HCT116 (cell line): ENCODE measurements at regions not wholly inside any gene's neighbourhood (a gene's known extent, or its start where the extent isn't known, plus 50 kb on each side); places are given as distances from the start of the nearest gene placed in this dataset.

Experiments used
- ATAC-seq: fragments of 200-7000 bp; cut with Tn5 transposase; 2 replicates; pipeline ENCODE4 v1.9.1; 2020; ENCODE audit warnings: mild to moderate bottlenecking, moderate library complexity
- BruUV-seq: library from RNA; stranded (reverse); fragments of 400-500 nt; replicated peaks from 2 replicates; lab custom pipeline; 2021; lab: Mats Ljungman, UMichigan
- CTCF ChIA-PET: fragments of 300-600 bp; sonication (Branson Sonifier 250); formaldehyde crosslinking; loops from one replicate; lab custom pipeline; 2021; ENCODE audit warnings: antibody characterized with exemption; lab: Charles Lee
- POLR2A ChIA-PET: fragments of 300-600, 350-600 bp; sonication (Branson Sonifier 250); formaldehyde crosslinking; loops from one replicate; lab custom pipeline; 2021; ENCODE audit warnings: antibody characterized with exemption; lab: Charles Lee
- RAD21 ChIA-PET, 2 experiments: fragments of 300-600 bp; sonication (Branson Sonifier 250); formaldehyde crosslinking; loops; one replicate each; lab custom pipeline; 2023; ENCODE audit warnings: low total read pairs in 2 of 2; ENCODE audit not compliant: uncharacterized antibody in 2 of 2, unreplicated experiment in 2 of 2, low non-redundant PET in 1 of 2; lab: Charles Lee
- DNase-seq: peaks from one replicate; pipeline ENCODE4 v3.0.0-alpha.2; 2010; ENCODE audit warnings: low read depth, low spot score
- H2AFZ ChIP-seq: fragments of 200-600 bp; shearing (Covaris generic), sonication (generic); 2 replicates; pipeline ENCODE4 v1.6.1; 2017; ENCODE audit warnings: low read depth, mixed run types, mixed read lengths, antibody characterized with exemption, low read length; ENCODE audit not compliant: poor library complexity, severe bottlenecking
- H3K27ac ChIP-seq: 2 replicates; pipeline ENCODE4 v1.5.1; 2012; ENCODE audit warnings: low read depth, low read length
- H3K27me3 ChIP-seq: fragments of 200-600 bp; sonication (generic); 2 replicates; pipeline ENCODE4 v1.6.1; 2016; ENCODE audit warnings: mixed run types, low read length, mixed read lengths; ENCODE audit not compliant: insufficient read depth
- H3K36me3 ChIP-seq, 2 experiments: fragments of 200-500 bp in 1 of 2; fragments of 200-600 bp in 1 of 2; sonication (Bioruptor generic) in 1 of 2; sonication (generic) in 1 of 2; 2 replicates each; pipeline versions ENCODE4 v1.5.1 to v1.6.1; 2014 to 2016; ENCODE audit warnings: low read length in 2 of 2, inconsistent platforms in 1 of 2, mixed read lengths in 1 of 2, mixed run types in 1 of 2; ENCODE audit not compliant: insufficient read depth in 2 of 2, control insufficient read depth in 1 of 2
- H3K4me1 ChIP-seq, 2 experiments: fragments of 200-600 bp in 1 of 2; sonication (generic) in 1 of 2; 2 replicates each; pipeline versions ENCODE4 v1.5.1 to v1.6.1; 2012 to 2017; ENCODE audit warnings: low read length in 2 of 2, inconsistent platforms in 1 of 2, mild to moderate bottlenecking in 1 of 2, mixed read lengths in 1 of 2, mixed run types in 1 of 2, moderate library complexity in 1 of 2; ENCODE audit not compliant: insufficient read depth in 2 of 2, control insufficient read depth in 1 of 2
- H3K4me2 ChIP-seq: fragments of 200-600 bp; sonication (generic); 2 replicates; pipeline ENCODE4 v1.6.1; 2017; ENCODE audit warnings: mixed run types, low read length, mixed read lengths
- H3K4me3 ChIP-seq, 2 experiments: fragments of 200-600 bp in 1 of 2; sonication (generic) in 1 of 2; replicated peaks in 1 of 2; 2 replicates each; pipeline ENCODE4 v1.5.1; 2011 to 2016; ENCODE audit warnings: low read length in 2 of 2, control low read depth in 1 of 2, low read depth in 1 of 2, mild to moderate bottlenecking in 1 of 2, mixed read lengths in 1 of 2, mixed run types in 1 of 2
- H3K79me2 ChIP-seq: fragments of 200-600 bp; sonication (generic); 2 replicates; pipeline ENCODE4 v1.6.1; 2017; ENCODE audit warnings: mild to moderate bottlenecking, mixed run types, low read length, moderate library complexity, mixed read lengths; ENCODE audit not compliant: insufficient read depth
- H3K9ac ChIP-seq: fragments of 200-600 bp; sonication (generic); 2 replicates; pipeline ENCODE4 v1.6.1; 2016; ENCODE audit warnings: low read length, mixed read lengths
- H3K9me2 ChIP-seq: fragments of 200-600 bp; sonication (generic), shearing (Covaris generic); 2 replicates; pipeline ENCODE4 v1.6.1; 2017; ENCODE audit warnings: mixed run types, mild to moderate bottlenecking, moderate library complexity; ENCODE audit not compliant: insufficient read depth
- H3K9me3 ChIP-seq, 2 experiments: fragments of 200-500 bp in 1 of 2; fragments of 200-600 bp in 1 of 2; sonication (Bioruptor generic) in 1 of 2; sonication (generic) in 1 of 2; 2 replicates each; pipeline ENCODE4 v1.6.1; 2014 to 2017; ENCODE audit warnings: low read length in 2 of 2, mixed read lengths in 2 of 2, inconsistent platforms in 1 of 2, low read depth in 1 of 2, mild to moderate bottlenecking in 1 of 2, mixed run types in 1 of 2, moderate library complexity in 1 of 2; ENCODE audit not compliant: control insufficient read depth in 1 of 2, insufficient read depth in 1 of 2
- H4K20me1 ChIP-seq: fragments of 200-600 bp; sonication (generic), shearing (Covaris generic); 2 replicates; pipeline ENCODE4 v1.6.1; 2017; ENCODE audit warnings: mixed run types, mild to moderate bottlenecking, moderate library complexity; ENCODE audit not compliant: insufficient read depth
- ATF3 ChIP-seq: IDR thresholded peaks from 2 replicates; pipeline ENCODE4 v1.6.1; 2012
- CBX3 ChIP-seq: IDR thresholded peaks from 2 replicates; pipeline ENCODE4 v1.6.1; 2012; ENCODE audit warnings: low read depth
- CEBPB ChIP-seq: IDR thresholded peaks from 2 replicates; pipeline ENCODE4 v1.6.1; 2012; ENCODE audit warnings: low read depth
- CTCF ChIP-seq, 3 experiments: fragments of 200-600 bp in 1 of 3; sonication (generic) in 1 of 3; IDR thresholded peaks in 2 of 3; conservative IDR thresholded peaks in 1 of 3; 2 replicates each; pipeline ENCODE4 v1.5.1; 2012 to 2017; ENCODE audit warnings: low read depth in 2 of 3, low read length in 2 of 3, antibody characterized with exemption in 1 of 3, borderline replicate concordance in 1 of 3, control low read depth in 1 of 3, mild to moderate bottlenecking in 1 of 3, mixed read lengths in 1 of 3, mixed run types in 1 of 3, moderate library complexity in 1 of 3; ENCODE audit not compliant: insufficient read depth in 1 of 3
- EGR1 ChIP-seq: IDR thresholded peaks from 2 replicates; pipeline ENCODE4 v1.6.1; 2012; ENCODE audit warnings: low read depth
- ELF1 ChIP-seq: IDR thresholded peaks from 2 replicates; pipeline ENCODE4 v1.6.1; 2012; ENCODE audit warnings: low read depth, borderline replicate concordance
- FOSL1 ChIP-seq: IDR thresholded peaks from 2 replicates; pipeline ENCODE4 v1.6.1; 2012; ENCODE audit warnings: low read depth
- MAX ChIP-seq: IDR thresholded peaks from 2 replicates; pipeline ENCODE4 v1.6.1; 2012
- POLR2AphosphoS5 ChIP-seq: IDR thresholded peaks from 2 replicates; pipeline ENCODE4 v1.6.1; 2011; ENCODE audit warnings: mild to moderate bottlenecking, low read depth, low read length, moderate library complexity
- RAD21 ChIP-seq: IDR thresholded peaks from 2 replicates; pipeline ENCODE4 v1.6.1; 2012; ENCODE audit warnings: low read depth, mild to moderate bottlenecking
- REST ChIP-seq: IDR thresholded peaks from 2 replicates; pipeline ENCODE4 v1.6.1; 2012; ENCODE audit warnings: low read depth
- SIN3A ChIP-seq: IDR thresholded peaks from 2 replicates; pipeline ENCODE4 v1.6.1; 2012; ENCODE audit warnings: low read depth
- SRF ChIP-seq: IDR thresholded peaks from 2 replicates; pipeline ENCODE4 v1.6.1; 2012; ENCODE audit warnings: low read depth
- YY1 ChIP-seq: IDR thresholded peaks from 2 replicates; pipeline ENCODE4 v1.6.1; 2011; ENCODE audit warnings: low read length, low read depth, moderate library complexity, mild to moderate bottlenecking; ENCODE audit not compliant: insufficient replicate concordance; ENCODE audit errors: extremely low read depth
- ZBTB33 ChIP-seq: IDR thresholded peaks from 2 replicates; pipeline ENCODE4 v1.6.1; 2011; ENCODE audit warnings: mild to moderate bottlenecking, low read length, moderate library complexity; ENCODE audit not compliant: insufficient replicate concordance; ENCODE audit errors: extremely low read depth
- ZFX ChIP-seq: fragments of 450-650 bp; IDR thresholded peaks from 2 replicates; pipeline ENCODE4 v1.6.1; 2017
- ZNF274 ChIP-seq: fragments of 200-500 bp; sonication (Bioruptor generic); IDR thresholded peaks from 2 replicates; pipeline ENCODE4 v1.6.1; 2014; ENCODE audit warnings: mild to moderate bottlenecking, low read depth, low read length, inconsistent platforms
- intact Hi-C: fragments of 100-400 bp; cut with micrococcal nuclease; formaldehyde crosslinking; loops from 2 replicates; pipeline ENCODE4 v1.10.0; 2022

- Histone ChIP-seq H3K4me3 (no peak overlapping the region), H3K27me3 (no peaks in the 10 kb centered on the region), H3K9ac (no peak overlapping the region), H4K20me1 (no peaks in the 10 kb centered on the region), H3K27ac (no peak overlapping the region), H3K9me3 (no peaks in the 10 kb centered on the region), H3K9me2 (no peaks in the 10 kb centered on the region), H3K4me1 (no peaks in the 10 kb centered on the region), H3K36me3 (no peaks in the 10 kb centered on the region), H3K4me2 (no peak overlapping the region), H2AFZ (no peak overlapping the region), H3K79me2 (no peaks in the 10 kb centered on the region)
- CTCF ChIA-PET = no interaction called here
- ATAC-seq (no peak), DNase-seq (no peak)
- BruUV-seq = no TSS peak
- POLR2A ChIA-PET = no interaction called here
- intact Hi-C loops = no loop called here
- RAD21 ChIA-PET = no interaction called here
- no peak for TF ChIP-seq POLR2AphosphoS5
- no peak for TF ChIP-seq CTCF (IDR thresholded peaks at IDR 0.05 in 2 of 3, conservative IDR thresholded peaks at IDR 0.05 in 1 of 3; ENCODE audit: borderline replicate concordance in 1 of 3, insufficient read depth in 1 of 3, low read depth in 2 of 3, low read length in 2 of 3)
- TF ChIP-seq FOSL1 = no peak
- no peak for TF ChIP-seq SIN3A
- no peak for TF ChIP-seq SRF
- no peak for TF ChIP-seq REST
- no peak for TF ChIP-seq ATF3
- TF ChIP-seq ZNF274 = no peak
- TF ChIP-seq RAD21 = no peak
- no peak for TF ChIP-seq EGR1
- no peak for TF ChIP-seq MAX
- TF ChIP-seq ZBTB33 = no peak
- no peak for TF ChIP-seq ZFX
- TF ChIP-seq CBX3 = no peak
- TF ChIP-seq YY1 = no peak
- TF ChIP-seq ELF1 = no peak
- TF ChIP-seq CEBPB = no peak
Observed at GRCh38 chr17:72304859-72305258, 184.0 kb downstream of the SOX9 start.
